Prostate gland (tissue), 2 donors: ENCODE measurements at regions not wholly inside any gene's neighbourhood (a gene's known extent, or its start where the extent isn't known, plus 50 kb on each side); places are given as distances from the start of the nearest gene placed in this dataset.

Experiments
- POLR2A ChIP-seq: fragments of 450-650 bp; IDR thresholded peaks from one replicate; pipeline ENCODE4 v1.6.1; 2016; ENCODE audit warnings: antibody characterized with exemption, mild to moderate bottlenecking
- POLR2AphosphoS5 ChIP-seq: sonication (generic); formaldehyde crosslinking; IDR thresholded peaks from one replicate; pipeline ENCODE4 v1.6.1; 2017; ENCODE audit warnings: antibody characterized with exemption
- TF ChIP-seq, protein P1 (sequence below), 4 experiments: fragments of 200-600 bp in 2 of 4; fragments of 450-650 bp in 2 of 4; sonication (generic) in 2 of 4; IDR thresholded peaks; 1 replicate in 3 of 4; 2 replicates in 1 of 4; pipeline ENCODE4 v1.5.1; 2016 to 2019; ENCODE audit warnings: antibody characterized with exemption in 4 of 4, mild to moderate bottlenecking in 2 of 4, moderate library complexity in 2 of 4

DNA sequence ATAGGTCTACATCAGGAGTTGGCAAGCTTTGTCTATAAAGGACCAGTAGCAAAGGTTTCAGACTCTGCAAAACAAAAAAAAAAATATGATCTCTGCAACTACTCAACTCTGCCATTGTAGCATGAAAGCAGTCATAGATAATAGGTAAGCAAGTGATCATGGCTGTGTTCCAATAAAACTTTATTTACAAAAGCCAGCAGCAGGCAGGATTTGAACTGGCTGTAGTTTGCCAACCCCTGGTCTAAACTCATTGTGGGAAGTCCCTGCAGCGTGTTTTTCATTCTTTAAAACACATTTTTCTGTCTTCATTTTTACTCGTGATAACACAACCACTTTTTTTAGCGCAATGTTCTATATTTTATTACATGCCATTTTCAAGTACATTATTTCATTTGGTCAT, 127.5 kb upstream of the COX10 start:
- TF ChIP-seq, protein P1, sequence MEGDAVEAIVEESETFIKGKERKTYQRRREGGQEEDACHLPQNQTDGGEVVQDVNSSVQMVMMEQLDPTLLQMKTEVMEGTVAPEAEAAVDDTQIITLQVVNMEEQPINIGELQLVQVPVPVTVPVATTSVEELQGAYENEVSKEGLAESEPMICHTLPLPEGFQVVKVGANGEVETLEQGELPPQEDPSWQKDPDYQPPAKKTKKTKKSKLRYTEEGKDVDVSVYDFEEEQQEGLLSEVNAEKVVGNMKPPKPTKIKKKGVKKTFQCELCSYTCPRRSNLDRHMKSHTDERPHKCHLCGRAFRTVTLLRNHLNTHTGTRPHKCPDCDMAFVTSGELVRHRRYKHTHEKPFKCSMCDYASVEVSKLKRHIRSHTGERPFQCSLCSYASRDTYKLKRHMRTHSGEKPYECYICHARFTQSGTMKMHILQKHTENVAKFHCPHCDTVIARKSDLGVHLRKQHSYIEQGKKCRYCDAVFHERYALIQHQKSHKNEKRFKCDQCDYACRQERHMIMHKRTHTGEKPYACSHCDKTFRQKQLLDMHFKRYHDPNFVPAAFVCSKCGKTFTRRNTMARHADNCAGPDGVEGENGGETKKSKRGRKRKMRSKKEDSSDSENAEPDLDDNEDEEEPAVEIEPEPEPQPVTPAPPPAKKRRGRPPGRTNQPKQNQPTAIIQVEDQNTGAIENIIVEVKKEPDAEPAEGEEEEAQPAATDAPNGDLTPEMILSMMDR (IDR thresholded peaks at IDR 0.05), result no peak
- TF ChIP-seq POLR2A (no peak), POLR2AphosphoS5 (no peak)
